ENCODE measurements at regions not wholly inside any gene's neighbourhood (a gene's known extent, or its start where the extent isn't known, plus 50 kb on each side); places are given as distances from the start of the nearest gene placed in this dataset.

DNA sequence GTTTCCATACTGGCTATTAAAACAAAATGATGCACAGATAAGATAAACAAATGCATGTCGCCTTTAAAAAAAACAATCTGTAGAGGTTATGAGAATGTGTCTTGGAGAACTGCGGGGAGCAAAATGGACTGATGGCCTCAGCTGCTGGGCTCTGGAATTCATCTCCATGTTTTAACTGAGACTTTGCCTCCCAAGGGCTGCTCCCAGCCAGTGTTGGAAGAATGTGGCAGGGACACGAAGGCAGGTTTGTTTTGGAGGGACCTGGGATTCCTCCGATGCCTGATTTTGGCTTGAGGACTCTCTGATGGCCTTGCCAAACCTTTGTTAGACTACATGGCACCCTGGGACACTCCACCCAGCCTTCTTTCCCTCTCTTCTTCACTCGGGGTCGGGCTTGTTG is 83.5 kb upstream of the AP1S2 start:
- TF ChIP-seq EZH2 (IDR thresholded peaks at IDR 0.05), result no peak
- TF ChIP-seq POLR2AphosphoS5 (IDR thresholded peaks at IDR 0.05; ENCODE audit: borderline replicate concordance, low read depth, low read length), result no peak
- no peak for TF ChIP-seq FOXP2 (optimal IDR thresholded peaks at IDR 0.05; ENCODE audit: control extremely low read depth, extremely low read length, insufficient read depth)

Measured in SK-N-MC (cell line).